SK-N-MC (cell line): ENCODE measurements at regions not wholly inside any gene's neighbourhood (a gene's known extent, or its start where the extent isn't known, plus 50 kb on each side); places are given as distances from the start of the nearest gene placed in this dataset.

ENCODE experiments used
- EZH2 ChIP-seq: fragments of 200-600 bp; sonication (generic); IDR thresholded peaks from one replicate; pipeline ENCODE4 v1.6.1; 2017; ENCODE audit warnings: antibody characterized with exemption
- FOXP2 ChIP-seq: optimal IDR thresholded peaks from 2 replicates; pipeline ENCODE3; 2011; ENCODE audit warnings: mild to moderate bottlenecking, moderate library complexity; ENCODE audit not compliant: insufficient read depth; ENCODE audit errors: extremely low read length, control extremely low read depth
- POLR2AphosphoS5 ChIP-seq: IDR thresholded peaks from 2 replicates; pipeline ENCODE4 v1.6.1; 2012; ENCODE audit warnings: mild to moderate bottlenecking, low read depth, low read length, borderline replicate concordance

DNA sequence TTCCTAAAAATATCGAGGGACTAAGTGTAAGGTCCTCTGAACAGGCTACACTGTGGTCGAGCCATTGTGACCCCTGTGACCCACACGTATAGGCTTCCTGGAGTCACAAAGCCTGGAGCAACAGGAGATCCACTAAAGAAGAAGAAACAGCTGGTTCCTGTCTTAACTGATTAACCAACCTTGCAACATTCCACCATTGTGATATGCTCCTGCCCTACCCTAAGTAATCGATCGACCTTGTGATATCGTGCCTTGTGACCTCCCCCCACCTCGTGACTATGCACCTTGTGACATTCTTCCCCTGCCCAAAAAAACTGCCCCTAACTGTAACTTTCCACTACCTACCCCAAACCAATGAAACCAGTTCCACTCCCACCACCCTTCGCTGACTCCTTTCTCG, 304.6 kb upstream of the FAM78B start:
- TF ChIP-seq POLR2AphosphoS5 (no peak), EZH2 (no peak), FOXP2 (no peak)
